OCI-LY3 (cell line): ENCODE measurements at regions not wholly inside any gene's neighbourhood (a gene's known extent, or its start where the extent isn't known, plus 50 kb on each side); places are given as distances from the start of the nearest gene placed in this dataset.

Experiments
- EZH2phosphoT487 ChIP-seq: fragments of 200-600 bp; shearing (Covaris generic); IDR thresholded peaks from 2 replicates; pipeline ENCODE4 v1.6.1; 2018; ENCODE audit warnings: antibody characterized with exemption, mixed run types, low read depth
- TF ChIP-seq, protein P1 (sequence below): fragments of 200-600, 300-600 bp; sonication (generic); IDR thresholded peaks from 2 replicates; pipeline ENCODE4 v1.5.1; 2014; ENCODE audit warnings: antibody characterized with exemption, low read length, low read depth

- TF ChIP-seq, protein P1, sequence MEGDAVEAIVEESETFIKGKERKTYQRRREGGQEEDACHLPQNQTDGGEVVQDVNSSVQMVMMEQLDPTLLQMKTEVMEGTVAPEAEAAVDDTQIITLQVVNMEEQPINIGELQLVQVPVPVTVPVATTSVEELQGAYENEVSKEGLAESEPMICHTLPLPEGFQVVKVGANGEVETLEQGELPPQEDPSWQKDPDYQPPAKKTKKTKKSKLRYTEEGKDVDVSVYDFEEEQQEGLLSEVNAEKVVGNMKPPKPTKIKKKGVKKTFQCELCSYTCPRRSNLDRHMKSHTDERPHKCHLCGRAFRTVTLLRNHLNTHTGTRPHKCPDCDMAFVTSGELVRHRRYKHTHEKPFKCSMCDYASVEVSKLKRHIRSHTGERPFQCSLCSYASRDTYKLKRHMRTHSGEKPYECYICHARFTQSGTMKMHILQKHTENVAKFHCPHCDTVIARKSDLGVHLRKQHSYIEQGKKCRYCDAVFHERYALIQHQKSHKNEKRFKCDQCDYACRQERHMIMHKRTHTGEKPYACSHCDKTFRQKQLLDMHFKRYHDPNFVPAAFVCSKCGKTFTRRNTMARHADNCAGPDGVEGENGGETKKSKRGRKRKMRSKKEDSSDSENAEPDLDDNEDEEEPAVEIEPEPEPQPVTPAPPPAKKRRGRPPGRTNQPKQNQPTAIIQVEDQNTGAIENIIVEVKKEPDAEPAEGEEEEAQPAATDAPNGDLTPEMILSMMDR: no peak
- no peak for TF ChIP-seq EZH2phosphoT487
These were observed 367.4 kb downstream of the EPHA4 start for GRCh38 chr2:221204699-221205098.
